OCI-LY1 (cell line): ENCODE measurements at regions not wholly inside any gene's neighbourhood (a gene's known extent, or its start where the extent isn't known, plus 50 kb on each side); places are given as distances from the start of the nearest gene placed in this dataset.

Experiments used
- CTCF ChIP-seq: fragments of 200-600 bp; sonication (generic), shearing (Covaris generic); IDR thresholded peaks from 2 replicates; pipeline ENCODE4 v1.5.1; 2017; ENCODE audit warnings: mild to moderate bottlenecking, antibody characterized with exemption, low read length, moderate library complexity, mixed read lengths
- EZH2 ChIP-seq: fragments of 200-600 bp; sonication (generic), shearing (Covaris generic); IDR thresholded peaks from 2 replicates; pipeline ENCODE4 v1.8.0; 2017; ENCODE audit warnings: borderline replicate concordance, mixed run types, mild to moderate bottlenecking, antibody characterized with exemption, low read length, moderate library complexity, mixed read lengths

- no peak for TF ChIP-seq CTCF
- TF ChIP-seq EZH2: no peak
Observed at GRCh38 chr15:62452026-62452425, 286.9 kb upstream of the C2CD4B start.
